Osteoblast (primary cell): ENCODE measurements at regions not wholly inside any gene's neighbourhood (a gene's known extent, or its start where the extent isn't known, plus 50 kb on each side); places are given as distances from the start of the nearest gene placed in this dataset.
"Not testable (repeated sequence)": the region's sequence is repeated elsewhere in the genome, so short reads cannot be mapped to it uniquely, and the experiment has no call there.

Experiments
- DNase-seq: peaks from one replicate; pipeline ENCODE4 v3.0.0; 2011; ENCODE audit warnings: low spot score, mixed read lengths; ENCODE audit not compliant: insufficient read length; ENCODE audit errors: missing footprints
- H2AFZ ChIP-seq: 2 replicates; pipeline ENCODE4 v1.6.0; 2011; ENCODE audit warnings: mild to moderate bottlenecking, low read length
- H3K27ac ChIP-seq: 2 replicates; pipeline ENCODE4 v1.5.1; 2011; ENCODE audit warnings: mild to moderate bottlenecking, low read depth, low read length, moderate library complexity
- H3K27me3 ChIP-seq: 2 replicates; pipeline ENCODE4 v1.6.0; 2012; ENCODE audit warnings: mild to moderate bottlenecking, control low read depth, inconsistent platforms, low read length, moderate library complexity; ENCODE audit not compliant: insufficient read depth
- H3K36me3 ChIP-seq: 2 replicates; pipeline ENCODE4 v1.5.1; 2011; ENCODE audit warnings: mild to moderate bottlenecking, low read length, control low read depth, moderate library complexity; ENCODE audit not compliant: insufficient read depth
- H3K4me1 ChIP-seq: 2 replicates; pipeline ENCODE4 v1.5.1; 2011; ENCODE audit warnings: mild to moderate bottlenecking, low read length, control low read depth, moderate library complexity; ENCODE audit not compliant: insufficient read depth
- H3K4me2 ChIP-seq: 2 replicates; pipeline ENCODE4 v1.6.0; 2011; ENCODE audit warnings: mild to moderate bottlenecking, low read length; ENCODE audit not compliant: insufficient read depth
- H3K4me3 ChIP-seq: fragments of 200-600 bp; sonication (generic); 3 replicates; pipeline ENCODE4 v1.5.1; 2012; ENCODE audit warnings: mild to moderate bottlenecking, low read length, inconsistent platforms; ENCODE audit not compliant: insufficient read depth
- H3K79me2 ChIP-seq: 2 replicates; pipeline ENCODE4 v1.6.0; 2012; ENCODE audit warnings: mild to moderate bottlenecking, low read length, control low read depth, inconsistent platforms; ENCODE audit not compliant: insufficient read depth
- H3K9me3 ChIP-seq: 2 replicates; pipeline ENCODE4 v1.5.1; 2011; ENCODE audit warnings: low read depth, low read length, control low read depth
- H4K20me1 ChIP-seq: 2 replicates; pipeline ENCODE4 v1.6.0; 2012; ENCODE audit warnings: mild to moderate bottlenecking, low read length, control low read depth; ENCODE audit not compliant: insufficient read depth
- CTCF ChIP-seq: IDR thresholded peaks from 2 replicates; pipeline ENCODE4 v1.5.1; 2011; ENCODE audit warnings: mild to moderate bottlenecking, low read depth, low read length, moderate library complexity; ENCODE audit errors: extremely low read depth

GRCh38 chr12:7557227-7557626, 53.6 kb upstream of the CD163 start:
- Histone ChIP-seq H3K4me2 (no peak overlapping the region), H4K20me1 (no peaks in the 10 kb centered on the region), H3K9me3 (no peaks in the 10 kb centered on the region), H3K4me3 (no peak overlapping the region), H3K4me1 (no peaks in the 10 kb centered on the region), H3K27ac (no peak overlapping the region), H2AFZ (no peak overlapping the region), H3K27me3 (no peaks in the 10 kb centered on the region), H3K79me2 (no peaks in the 10 kb centered on the region), H3K36me3 (no peaks in the 10 kb centered on the region)
- no peak for TF ChIP-seq CTCF
- no peak for DNase-seq

GRCh38 chr12:7555752-7556151, 52.2 kb upstream of the CD163 start:
- no peaks in the 10 kb centered on the region for H4K20me1 ChIP-seq
- no peaks in the 10 kb centered on the region for H3K27me3 ChIP-seq
- peak; percentile 69 for DNase-seq
- H3K36me3 ChIP-seq, result no peaks in the 10 kb centered on the region
- no peaks in the 10 kb centered on the region for H3K9me3 ChIP-seq
- peak overlapping the region; percentile 83 for H2AFZ ChIP-seq
- peak overlapping the region; percentile 28 for H3K4me2 ChIP-seq
- H3K79me2 ChIP-seq, result no peaks in the 10 kb centered on the region
- no peak for TF ChIP-seq CTCF
- no peaks in the 10 kb centered on the region for H3K4me1 ChIP-seq
- H3K4me3 ChIP-seq, result no peak overlapping the region
- peak overlapping the region; percentile 74 for H3K27ac ChIP-seq

- not testable (repeated sequence) for H4K20me1 ChIP-seq, H3K4me2 ChIP-seq, H3K79me2 ChIP-seq, DNase-seq, H3K27ac ChIP-seq, H3K4me1 ChIP-seq, H3K4me3 ChIP-seq, H3K36me3 ChIP-seq, H3K27me3 ChIP-seq, H3K9me3 ChIP-seq, H2AFZ ChIP-seq
Measured at GRCh38 chr12:7554831-7555230, 51.3 kb upstream of the CD163 start.
